ENCODE measurements at regions not wholly inside any gene's neighbourhood (a gene's known extent, or its start where the extent isn't known, plus 50 kb on each side); places are given as distances from the start of the nearest gene placed in this dataset.

GRCh38 chr12:11967376-11968047 is 103.2 kb upstream of the BCL2L14 start (continued):
- TF ChIP-seq RCOR1 (conservative IDR thresholded peaks at IDR 0.05; ENCODE audit: low read depth, low read length): no peak
- no peak for TF ChIP-seq BCL3 (IDR thresholded peaks at IDR 0.05; ENCODE audit: borderline replicate concordance, insufficient read depth, low read depth, low read length, poor library complexity, severe bottlenecking)
- TF ChIP-seq HDAC2 (IDR thresholded peaks at IDR 0.05): no peak
- no peak for TF ChIP-seq ZBTB4 (CRISPR knock-in tag; IDR thresholded peaks at IDR 0.05)

- H3K4me3 ChIP-seq: no peak overlapping the region
- no peak overlapping the region for H2AFZ ChIP-seq (ENCODE audit: control insufficient read depth, low read depth, low read length)
- ATAC-seq (no peak), FAIRE-seq (no peak), DNase-seq (ENCODE audit: low read depth, low spot score) (no peak)
- WGBS (ENCODE audit: insufficient coverage, insufficient replicate concordance, low lambda C conversion rate, missing lambda C conversion rate): 63% methylated on average over 5 of the region's 5 CpGs
- intact Hi-C loops (cut with micrococcal nuclease; ENCODE audit: unreplicated experiment) (no loop called here), in situ Hi-C loops (cut with MboI) (no loop called here)
- H3K27ac ChIP-seq (ENCODE audit: control insufficient read depth, insufficient read depth): no peak overlapping the region
- no peak overlapping the region for H3K4me2 ChIP-seq (ENCODE audit: control insufficient read depth, insufficient read depth)
- ChIA-PET RAD21 (ENCODE audit: unreplicated experiment) (no interaction called here), SMC1A (ENCODE audit: uncharacterized antibody, unreplicated experiment) (interaction anchor here (1.3 to 2.1 kb wide), 2 partner anchors 10 to 11 kb away, joined by 4 to 6 read pairs; no protein-coding TSS in a partner anchor), CTCF (no interaction called here), POLR2A (no interaction called here)
- H3K79me2 ChIP-seq (ENCODE audit: control insufficient read depth, insufficient read depth, low read length): no peaks in the 10 kb centered on the region
- no peaks in the 10 kb centered on the region for H3K36me3 ChIP-seq (ENCODE audit: control insufficient read depth in 2 of 2, insufficient read depth in 2 of 2, low read length in 1 of 2)
- no peaks in the 10 kb centered on the region for H4K20me1 ChIP-seq (ENCODE audit: control insufficient read depth, insufficient read depth)
- H3K9me3 ChIP-seq (replicated peaks; ENCODE audit: control insufficient read depth, insufficient read depth, low read length): no peaks in the 10 kb centered on the region; the same call in 2 of the 3 replicates
- no TSS peak for BruUV-seq (replicated peaks)
- H3K27me3 ChIP-seq (replicated peaks in 1 of 2; ENCODE audit: control insufficient read depth in 2 of 2, insufficient read depth in 2 of 2, low read length in 1 of 2): no peaks in the 10 kb centered on the region
- no peak overlapping the region for H3K9ac ChIP-seq (ENCODE audit: control insufficient read depth, insufficient read depth, low read length)
- H3K4me1 ChIP-seq (ENCODE audit: control insufficient read depth, insufficient read depth, low read length): peaks cover 17% of the 10 kb centered on the region
- TF ChIP-seq YBX1 (IDR thresholded peaks at IDR 0.05) (no peak), GATAD2B (conservative IDR thresholded peaks at IDR 0.05; ENCODE audit: low read depth) (no peak), SRF (IDR thresholded peaks at IDR 0.05; ENCODE audit: low read depth in 2 of 2, low read length in 2 of 2) (no peak), MYC (IDR thresholded peaks at IDR 0.05; ENCODE audit: insufficient read depth, insufficient read length, insufficient replicate concordance, low read length, severe bottlenecking) (no peak), BACH1 (IDR thresholded peaks at IDR 0.05; ENCODE audit: borderline replicate concordance) (no peak), SREBF2 (IDR thresholded peaks at IDR 0.05; ENCODE audit: low read length) (no peak), STAT1 (conservative IDR thresholded peaks at IDR 0.05) (no peak), USF2 (IDR thresholded peaks at IDR 0.05; ENCODE audit: borderline replicate concordance, low read depth, low read length) (no peak), NR2C1 (IDR thresholded peaks at IDR 0.05) (no peak), ZBTB40 (IDR thresholded peaks at IDR 0.05; ENCODE audit: borderline replicate concordance) (no peak)
These were observed 102.7 kb upstream of the BCL2L14 start for GRCh38 chr12:11968048-11968383.

Data from GM12878 (cell line).